KOPT-K1 (cell line): ENCODE measurements at regions not wholly inside any gene's neighbourhood (a gene's known extent, or its start where the extent isn't known, plus 50 kb on each side); places are given as distances from the start of the nearest gene placed in this dataset.
"Not testable (repeated sequence)": the region's sequence is repeated elsewhere in the genome, so short reads cannot be mapped to it uniquely, and the experiment has no call there.

Experiments used
- H3K27ac ChIP-seq: fragments of 200-600 bp; sonication (generic); 2 replicates; pipeline ENCODE4 v1.5.1; 2016; ENCODE audit warnings: antibody characterized with exemption, mild to moderate bottlenecking, low read depth, low read length; ENCODE audit not compliant: poor library complexity, severe bottlenecking
- H3K36me3 ChIP-seq: fragments of 200-600 bp; sonication (generic); 2 replicates; pipeline ENCODE4 v1.5.1; 2017; ENCODE audit warnings: antibody characterized with exemption, mild to moderate bottlenecking, low read length, moderate library complexity; ENCODE audit not compliant: insufficient read depth
- H3K9me3 ChIP-seq: fragments of 200-600 bp; sonication (generic); 2 replicates; pipeline ENCODE4 v1.5.1; 2017; ENCODE audit warnings: antibody characterized with exemption, low read length, mild to moderate bottlenecking; ENCODE audit not compliant: insufficient read depth, poor library complexity, severe bottlenecking

DNA sequence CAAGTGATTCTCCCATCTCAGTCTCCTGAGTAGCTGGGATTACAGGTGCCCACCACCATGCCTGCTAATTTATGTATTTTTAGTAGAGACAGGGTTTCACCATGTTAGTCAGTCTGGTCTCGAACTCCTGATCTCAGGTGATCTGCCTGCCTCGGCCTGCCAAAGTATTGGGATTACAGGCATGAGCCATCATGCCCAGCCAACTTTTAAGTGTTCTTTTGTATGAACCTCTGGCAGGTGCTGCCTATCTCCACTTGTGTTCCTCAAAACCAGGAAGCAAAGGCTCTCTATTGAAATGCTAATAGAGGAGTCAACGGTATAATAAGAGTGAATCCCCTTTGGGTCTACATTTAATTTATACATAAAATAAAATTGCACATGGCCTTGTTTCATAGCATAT is 1212.0 kb downstream of the VRK1 start:
- not testable (repeated sequence) for H3K9me3 ChIP-seq, H3K36me3 ChIP-seq

DNA sequence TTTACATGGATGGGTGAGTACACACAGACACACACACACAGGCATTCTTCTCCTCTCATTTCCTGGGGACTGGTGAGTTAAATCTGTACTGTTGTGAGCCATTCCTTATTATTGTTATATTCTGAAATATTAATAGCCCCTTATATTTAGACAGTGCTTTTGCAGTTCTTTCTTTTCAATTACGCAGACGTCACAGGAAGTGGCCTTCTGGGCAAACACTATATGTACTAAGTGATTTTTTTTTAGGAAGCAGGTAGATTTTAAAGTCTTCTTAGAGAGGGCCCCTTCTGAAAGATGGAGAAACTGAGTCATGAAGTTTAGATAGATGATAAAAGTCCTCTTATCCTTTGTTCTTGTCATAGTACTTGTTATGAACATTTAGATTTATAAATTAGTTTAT is 1213.6 kb downstream of the VRK1 start:
- Histone ChIP-seq H3K36me3 (no peaks in the 10 kb centered on the region), H3K9me3 (no peaks in the 10 kb centered on the region), H3K27ac (no peak overlapping the region)

More for the DNA sequence above, 1212.0 kb downstream of the VRK1 start:
- not testable (repeated sequence) for H3K27ac ChIP-seq

DNA sequence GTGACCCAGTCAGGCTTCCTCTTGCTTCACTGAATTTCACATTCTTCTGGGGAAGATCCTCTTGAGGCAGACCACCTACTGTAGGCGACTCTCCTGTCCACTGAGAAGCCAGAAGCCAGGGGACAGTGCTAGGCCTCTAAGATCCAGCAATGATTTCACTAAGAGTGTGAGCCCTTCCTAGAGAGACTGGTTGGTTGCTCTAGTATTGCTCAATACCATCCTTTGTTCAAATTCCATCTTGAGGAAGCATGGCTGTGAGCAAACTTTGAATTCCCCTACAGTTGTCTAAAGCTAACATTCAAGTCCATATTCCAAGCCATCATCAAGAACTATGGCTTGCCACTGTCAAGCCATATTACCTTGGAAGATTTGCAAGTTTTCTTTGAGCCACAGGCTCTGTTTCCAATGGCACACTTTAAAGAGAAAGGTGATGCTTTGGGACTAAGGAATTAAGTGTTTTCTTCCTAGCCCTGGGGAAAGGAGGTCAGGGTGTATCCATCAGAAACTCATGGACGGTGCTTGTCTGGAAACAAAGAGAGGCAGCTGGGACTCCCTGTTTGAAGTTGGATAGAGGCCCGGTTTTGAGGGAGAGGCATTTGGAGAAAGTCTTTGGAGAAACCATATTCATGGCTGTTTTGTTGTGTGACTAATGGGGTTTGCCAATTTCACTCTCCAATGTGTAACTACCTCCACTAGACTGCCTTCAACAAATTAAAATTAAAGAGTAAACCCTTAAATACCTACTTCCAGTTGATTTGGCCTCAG is 1217.9 kb downstream of the VRK1 start:
- Histone ChIP-seq H3K36me3 (no peaks in the 10 kb centered on the region), H3K9me3 (no peaks in the 10 kb centered on the region), H3K27ac (peak overlapping the region; percentile 68)

DNA sequence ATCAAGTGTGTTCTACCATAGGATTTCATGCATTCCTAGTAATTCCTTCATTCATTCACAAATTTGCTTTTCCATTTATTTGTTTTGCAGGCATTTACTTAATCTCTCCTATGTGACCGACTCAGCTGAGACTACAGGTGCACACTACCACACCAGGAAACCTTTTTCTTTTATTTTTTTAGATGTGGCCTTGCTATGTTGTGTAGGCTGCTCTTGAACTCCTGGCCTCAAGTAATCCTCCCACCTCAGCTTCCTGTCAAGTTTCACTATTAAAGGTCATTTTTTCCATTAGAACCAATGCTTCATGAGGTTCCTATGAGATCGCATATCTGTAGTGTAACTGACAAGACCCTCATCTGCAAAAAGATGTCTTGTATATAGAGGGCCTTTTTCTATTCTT is 1218.7 kb downstream of the VRK1 start:
- H3K9me3 ChIP-seq: no peaks in the 10 kb centered on the region
- peak overlapping the region; percentile 68 for H3K27ac ChIP-seq
- H3K36me3 ChIP-seq: no peaks in the 10 kb centered on the region

DNA sequence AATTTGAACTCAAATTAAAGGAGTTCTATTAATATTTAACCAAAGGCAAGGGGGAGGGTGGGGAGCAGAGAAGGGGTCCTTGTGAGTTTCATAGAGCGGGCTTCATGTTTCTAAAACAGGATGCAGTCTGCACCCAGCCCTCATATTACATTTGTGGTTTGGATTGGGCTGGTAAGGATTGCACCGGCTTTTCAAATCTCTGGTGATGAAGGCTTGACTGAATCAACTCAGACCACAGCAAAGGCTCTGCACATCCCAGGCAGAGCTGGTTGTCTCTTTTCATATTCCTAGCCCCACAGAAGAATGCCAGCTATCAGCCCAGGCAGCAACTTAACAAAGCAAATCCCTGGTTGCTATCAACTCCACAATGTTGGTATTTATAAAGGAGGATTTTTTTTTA is 1221.4 kb downstream of the VRK1 start:
- no peaks in the 10 kb centered on the region for H3K9me3 ChIP-seq
- H3K36me3 ChIP-seq: no peaks in the 10 kb centered on the region
- H3K27ac ChIP-seq: peak overlapping the region; percentile 41

DNA sequence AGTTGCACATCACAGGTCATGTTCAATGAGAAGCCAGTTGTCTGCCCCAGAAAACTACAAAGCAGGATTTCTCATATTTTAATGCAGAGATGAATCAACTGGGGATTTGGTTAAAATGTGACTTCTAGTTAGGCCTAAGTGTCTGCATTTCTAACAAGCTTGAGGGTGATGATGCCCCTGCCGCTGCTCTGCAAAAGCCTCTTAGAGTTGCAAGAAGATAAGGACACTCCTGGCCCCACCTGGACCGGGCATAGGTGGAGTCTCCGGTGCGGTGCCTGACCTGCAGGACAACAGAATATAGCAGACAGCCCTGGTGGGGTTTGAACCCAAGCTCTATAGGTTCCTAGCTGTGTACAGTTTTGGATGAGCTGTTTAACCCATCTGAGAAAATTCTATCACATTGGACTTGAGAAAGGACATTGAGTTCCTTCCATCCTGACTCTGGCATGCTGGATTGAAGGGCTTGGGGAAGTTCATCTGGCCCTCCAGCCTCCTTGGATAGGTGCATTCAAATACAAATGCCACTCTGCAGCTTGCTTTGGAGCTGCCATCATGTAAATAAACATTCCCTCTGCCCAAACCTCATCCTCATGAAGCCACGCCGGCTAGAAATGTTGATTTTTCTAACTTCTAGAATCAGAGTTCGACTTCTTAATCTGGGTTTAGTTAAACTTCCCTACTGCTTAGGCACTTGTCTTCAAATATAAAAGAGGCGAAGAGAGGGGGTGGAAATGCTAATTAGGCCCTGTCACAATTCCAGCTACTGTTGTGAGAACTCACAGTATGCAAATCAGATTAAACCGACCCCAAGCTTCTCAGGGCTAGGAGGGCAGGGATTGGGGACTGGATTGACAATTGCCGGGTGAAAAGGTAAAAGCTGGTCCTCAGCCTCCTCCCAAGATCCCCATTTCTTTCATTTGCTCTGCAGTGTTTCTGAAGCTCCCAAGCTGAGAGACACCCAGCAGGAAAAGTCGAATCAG is 1225.6 kb downstream of the VRK1 start:
- no peaks in the 10 kb centered on the region for H3K36me3 ChIP-seq
- peaks cover 8% of the 10 kb centered on the region for H3K9me3 ChIP-seq
- H3K27ac ChIP-seq: no peak overlapping the region

DNA sequence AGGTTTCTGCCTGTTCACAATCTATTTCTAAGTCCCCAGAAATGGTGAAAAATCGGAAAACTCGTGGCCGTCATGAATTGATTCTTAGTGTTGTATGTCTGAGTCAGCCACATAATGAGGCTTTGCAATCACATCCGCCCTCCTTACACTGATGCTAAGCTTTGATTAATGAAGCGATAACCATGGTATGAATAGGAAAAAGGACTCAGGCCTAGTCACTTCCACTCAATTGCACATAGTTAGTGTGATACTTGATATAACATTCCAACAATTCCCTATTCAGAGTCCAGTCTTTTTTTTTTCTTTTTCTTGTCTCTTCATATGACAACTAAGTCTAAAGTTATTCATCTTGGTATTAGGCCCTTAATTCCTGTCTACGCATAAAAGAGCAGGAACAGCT is 1231.0 kb downstream of the VRK1 start:
- H3K9me3 ChIP-seq: peaks cover 26% of the 10 kb centered on the region
- no peaks in the 10 kb centered on the region for H3K36me3 ChIP-seq
- no peak overlapping the region for H3K27ac ChIP-seq

DNA sequence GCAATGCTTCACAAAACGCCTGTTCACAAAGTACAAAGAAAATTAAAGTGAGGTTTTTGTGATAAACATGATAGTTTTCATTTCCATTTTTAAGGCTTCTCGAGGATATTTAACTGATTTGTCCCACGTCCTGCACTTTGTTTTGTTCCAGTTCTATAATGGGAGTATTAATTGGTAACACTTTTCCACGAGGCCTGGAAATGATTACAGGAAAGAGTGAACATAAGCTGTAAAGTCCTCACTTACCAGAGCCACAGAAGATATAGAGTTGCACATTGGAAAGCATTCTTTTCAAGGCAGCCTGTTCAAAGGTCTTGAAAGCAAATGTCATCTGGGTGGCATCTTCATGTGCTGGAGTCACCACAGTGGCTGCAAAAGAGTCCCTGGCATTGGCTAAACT is 1236.6 kb downstream of the BCL11B start:
- Histone ChIP-seq H3K36me3 (peaks cover 6% of the 10 kb centered on the region; the same call in 1 of the 2 replicates), H3K9me3 (peaks cover 15% of the 10 kb centered on the region), H3K27ac (no peak overlapping the region)

DNA sequence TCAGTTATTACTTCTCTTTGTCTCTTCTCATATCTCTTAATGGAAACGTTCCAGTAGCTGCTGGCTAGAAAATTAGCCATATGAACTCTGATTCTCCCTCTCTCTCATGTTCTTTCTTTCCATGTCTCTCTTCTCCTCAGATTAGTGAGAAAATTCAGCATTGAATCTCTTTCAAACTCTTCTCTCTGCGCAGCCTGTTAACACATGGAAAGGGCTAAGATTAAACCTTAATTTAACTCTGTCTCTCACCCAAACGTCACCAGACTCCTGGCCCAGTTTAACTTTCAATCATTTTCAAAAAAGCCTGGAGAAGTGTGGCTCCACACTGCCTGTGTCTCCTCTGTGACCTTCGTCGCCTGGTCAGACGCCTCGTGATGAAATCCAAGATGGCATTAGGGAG is 1234.2 kb downstream of the BCL11B start:
- Histone ChIP-seq H3K9me3 (no peaks in the 10 kb centered on the region), H3K27ac (no peak overlapping the region), H3K36me3 (peaks cover 6% of the 10 kb centered on the region; the same call in 1 of the 2 replicates)

DNA sequence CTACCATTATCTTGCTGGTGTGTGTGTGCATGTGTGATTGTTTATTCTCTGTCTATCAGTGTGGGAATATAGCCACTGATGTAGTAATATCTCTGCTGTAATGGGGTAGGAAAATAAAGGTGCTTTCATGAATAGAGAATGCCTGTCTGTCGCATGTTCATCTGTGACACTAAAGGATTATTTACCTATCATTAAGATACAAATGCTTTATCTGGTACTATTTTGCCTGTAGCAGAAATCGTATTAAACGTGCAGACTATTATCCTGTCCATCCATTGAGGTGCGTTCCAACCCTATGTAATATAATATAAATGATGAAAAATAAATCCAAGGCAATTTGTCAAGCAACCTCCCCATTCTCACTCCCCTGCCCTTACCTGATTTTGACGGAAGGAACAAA is 1215.1 kb downstream of the BCL11B start:
- Histone ChIP-seq H3K27ac (no peak overlapping the region), H3K36me3 (peaks cover 17% of the 10 kb centered on the region; the same call in 1 of the 2 replicates), H3K9me3 (no peaks in the 10 kb centered on the region)

DNA sequence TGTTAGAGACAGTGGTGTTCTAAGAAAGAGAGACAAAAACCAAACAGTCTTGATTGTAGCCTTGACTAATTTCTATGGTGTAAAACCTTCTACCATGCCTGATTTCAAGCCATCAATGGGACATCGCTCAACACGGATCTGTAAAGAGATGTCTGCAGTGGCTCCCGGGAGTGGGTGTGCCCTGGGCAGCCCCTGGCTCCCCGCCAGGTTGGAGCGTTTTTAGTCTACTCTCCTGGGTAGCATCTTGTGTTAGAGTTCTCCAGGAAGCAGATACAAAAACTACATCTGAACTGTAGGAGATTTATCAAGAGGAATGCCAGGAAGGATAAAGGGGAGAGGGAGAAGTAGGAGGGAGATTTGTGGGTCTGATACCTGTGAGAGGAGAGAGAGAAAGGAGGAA is 1212.9 kb downstream of the BCL11B start:
- Histone ChIP-seq H3K27ac (no peak overlapping the region), H3K36me3 (peaks cover 30% of the 10 kb centered on the region; the same call in 1 of the 2 replicates)

DNA sequence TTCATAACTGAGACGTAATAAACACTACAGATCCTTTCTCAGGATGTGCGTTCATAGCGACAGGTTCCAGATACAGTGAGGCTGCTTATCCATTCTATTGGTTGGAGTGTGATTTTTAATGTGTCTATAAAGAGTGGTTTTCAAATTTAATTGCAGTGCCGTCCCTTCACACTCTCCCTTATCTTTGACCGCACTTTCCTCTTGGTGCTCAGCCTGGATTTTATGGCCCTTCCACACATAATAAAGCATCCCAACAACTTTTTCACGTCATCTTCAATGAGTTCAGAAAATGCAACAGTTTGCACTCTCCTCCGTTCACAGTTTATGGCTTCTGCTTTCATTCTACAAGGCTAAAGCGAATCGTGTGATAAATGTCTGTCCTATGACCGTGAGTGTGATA is 1209.9 kb downstream of the BCL11B start:
- Histone ChIP-seq H3K9me3 (peaks cover 4% of the 10 kb centered on the region), H3K36me3 (peaks cover 48% of the 10 kb centered on the region; the same call in 1 of the 2 replicates), H3K27ac (no peak overlapping the region)

More for the DNA sequence above, 1212.9 kb downstream of the BCL11B start:
- H3K9me3 ChIP-seq: peaks cover 4% of the 10 kb centered on the region

DNA sequence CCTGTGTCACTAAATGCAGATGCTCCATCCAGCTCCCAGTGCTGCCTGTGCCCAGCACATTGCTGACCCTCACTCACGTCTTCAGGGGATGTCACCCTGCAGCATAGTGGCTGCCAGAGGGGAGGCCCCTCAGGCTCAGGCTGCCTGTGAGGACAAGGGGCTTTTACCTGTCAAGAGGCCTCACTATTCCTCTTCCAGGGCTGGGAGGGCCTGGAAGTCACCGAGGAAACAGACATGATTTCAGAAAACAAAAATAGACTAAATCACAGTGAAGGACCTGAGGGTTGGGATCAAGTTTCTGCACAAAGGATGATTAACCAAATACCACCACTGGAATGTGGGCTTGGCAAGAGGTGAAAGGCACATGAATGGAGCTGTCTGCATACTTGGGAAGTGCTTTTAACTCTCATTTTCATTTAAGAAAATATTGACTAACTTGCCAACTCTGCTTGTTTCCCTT is 1202.3 kb downstream of the BCL11B start:
- peaks cover 84% of the 10 kb centered on the region; the same call in 1 of the 2 replicates for H3K36me3 ChIP-seq
- H3K27ac ChIP-seq: no peak overlapping the region
- H3K9me3 ChIP-seq: no peaks in the 10 kb centered on the region

DNA sequence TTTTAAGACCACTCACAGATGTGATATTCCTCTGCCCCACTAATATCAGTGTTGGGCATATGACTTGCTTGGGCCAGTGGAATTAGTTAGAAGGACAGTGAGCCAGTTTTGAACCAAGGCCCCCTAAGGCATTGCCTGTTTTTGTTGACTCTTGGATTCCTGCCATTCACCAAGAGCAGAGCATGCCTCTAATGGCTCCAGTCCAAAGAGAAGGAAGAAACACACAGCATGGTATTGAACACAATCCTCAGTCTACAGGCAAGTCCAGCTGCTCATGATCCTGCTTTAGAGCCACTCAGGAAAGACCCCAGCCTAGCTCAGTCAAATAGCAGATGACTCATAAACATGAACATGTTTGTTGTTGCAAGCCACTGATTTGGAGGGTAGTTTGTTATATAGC is 1201.5 kb downstream of the BCL11B start:
- no peaks in the 10 kb centered on the region for H3K9me3 ChIP-seq
- H3K36me3 ChIP-seq: peaks cover 89% of the 10 kb centered on the region; the same call in 1 of the 2 replicates
- no peak overlapping the region for H3K27ac ChIP-seq

DNA sequence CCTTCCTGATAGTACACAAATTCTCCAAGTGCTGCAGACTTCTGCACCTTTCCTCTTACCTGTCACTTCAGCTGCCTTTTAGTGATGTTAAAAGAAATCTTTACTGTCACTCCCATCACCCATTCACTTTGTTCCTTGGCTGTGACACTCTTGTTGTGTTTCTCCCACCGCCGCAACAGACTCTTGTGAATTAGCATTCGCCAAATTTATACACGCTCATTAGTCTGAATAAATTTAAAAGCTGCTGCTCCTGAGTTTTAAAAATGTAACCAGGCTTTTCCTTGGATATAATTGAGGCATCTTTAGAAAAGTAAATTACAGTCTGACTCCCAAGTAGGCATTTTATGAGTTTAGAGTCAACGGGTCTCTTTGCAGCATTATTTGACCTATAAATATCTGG is 1197.9 kb downstream of the BCL11B start:
- peaks cover 95% of the 10 kb centered on the region for H3K36me3 ChIP-seq
- no peaks in the 10 kb centered on the region for H3K9me3 ChIP-seq
- H3K27ac ChIP-seq: no peak overlapping the region
